HEK293T (cell line): ENCODE measurements at regions not wholly inside any gene's neighbourhood (a gene's known extent, or its start where the extent isn't known, plus 50 kb on each side); places are given as distances from the start of the nearest gene placed in this dataset.

Experiments
- CTBP1 ChIP-seq: fragments of 450-650 bp; IDR thresholded peaks from 2 replicates; pipeline ENCODE4 v1.6.1; 2016; ENCODE audit warnings: borderline replicate concordance
- ELF4 ChIP-seq: fragments of 450-650 bp; IDR thresholded peaks from 2 replicates; pipeline ENCODE4 v1.6.1; 2017; ENCODE audit warnings: antibody characterized with exemption
- FOXA1 ChIP-seq: fragments of 450-650 bp; IDR thresholded peaks from 2 replicates; pipeline ENCODE4 v1.6.1; 2016; ENCODE audit warnings: mild to moderate bottlenecking
- FOXK2 ChIP-seq: fragments of 450-650 bp; IDR thresholded peaks from 2 replicates; pipeline ENCODE4 v1.6.1; 2016; ENCODE audit warnings: mild to moderate bottlenecking
- FOXM1 ChIP-seq: fragments of 450-650 bp; IDR thresholded peaks from 2 replicates; pipeline ENCODE4 v1.6.1; 2017; ENCODE audit warnings: mild to moderate bottlenecking, borderline replicate concordance
- HDGF ChIP-seq: fragments of 450-650 bp; IDR thresholded peaks from 2 replicates; pipeline ENCODE4 v1.6.1; 2017; ENCODE audit warnings: antibody characterized with exemption, borderline replicate concordance
- L3MBTL2 ChIP-seq: fragments of 450-650 bp; conservative IDR thresholded peaks from 2 replicates; pipeline ENCODE4 v1.6.1; 2016; ENCODE audit warnings: mild to moderate bottlenecking
- SP1 ChIP-seq: fragments of 450-650 bp; IDR thresholded peaks from 2 replicates; pipeline ENCODE4 v1.6.1; 2017
- SUZ12 ChIP-seq: fragments of 450-650 bp; IDR thresholded peaks from 2 replicates; pipeline ENCODE4 v1.6.1; 2016; ENCODE audit warnings: mild to moderate bottlenecking
- TARDBP ChIP-seq: fragments of 450-650 bp; IDR thresholded peaks from 2 replicates; pipeline ENCODE4 v1.6.1; 2016
- ZNF384 ChIP-seq: fragments of 450-650 bp; IDR thresholded peaks from 2 replicates; pipeline ENCODE4 v1.6.1; 2016

DNA sequence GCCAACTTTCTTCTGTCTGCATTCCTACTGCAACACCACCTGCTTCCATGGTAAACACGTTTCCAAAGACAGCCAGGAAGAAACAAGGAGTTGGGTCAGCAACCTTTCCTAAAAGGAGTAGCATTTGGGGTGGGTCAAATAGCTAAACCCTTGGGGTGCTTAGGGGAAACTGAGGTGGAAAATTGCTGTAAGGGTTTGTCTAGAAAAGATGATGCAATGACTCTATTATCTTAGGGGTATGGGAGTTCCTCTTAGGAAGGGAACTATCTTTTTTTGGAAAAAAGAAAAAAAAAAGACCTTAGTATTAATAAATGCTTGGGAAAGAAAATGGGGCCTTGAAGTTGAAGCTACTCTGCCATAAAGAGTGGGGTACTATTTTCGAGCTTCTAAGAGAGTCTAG, 86.1 kb upstream of the POMGNT2 start:
- no peak for TF ChIP-seq L3MBTL2
- no peak for TF ChIP-seq ELF4
- TF ChIP-seq SUZ12: no peak
- TF ChIP-seq ZNF384: no peak
- no peak for TF ChIP-seq SP1
- no peak for TF ChIP-seq FOXA1
- TF ChIP-seq HDGF: no peak
- no peak for TF ChIP-seq FOXM1
- no peak for TF ChIP-seq FOXK2
- no peak for TF ChIP-seq CTBP1
- no peak for TF ChIP-seq TARDBP
